Lower leg skin (tissue), 4 donors: ENCODE measurements at regions not wholly inside any gene's neighbourhood (a gene's known extent, or its start where the extent isn't known, plus 50 kb on each side); places are given as distances from the start of the nearest gene placed in this dataset.
A peak's percentile ranks its signal among the peaks of the same experiment; 100 is the strongest.

Experiments used
- DNase-seq, 2 donors: peaks; one replicate each; pipeline ENCODE4 v3.0.0-alpha.2; 2019; ENCODE audit warnings: low spot score in 2 of 2
- H3K4me3 ChIP-seq: fragments of 200-600 bp; sonication (generic); 2 replicates; pipeline ENCODE4 v1.5.1; 2017; ENCODE audit warnings: mild to moderate bottlenecking, low read depth; ENCODE audit not compliant: poor library complexity, severe bottlenecking
- POLR2A ChIP-seq, 2 donors: fragments of 450-650 bp; IDR thresholded peaks; one replicate each; pipeline ENCODE4 v1.6.1; 2016 to 2017; ENCODE audit warnings: antibody characterized with exemption in 2 of 2, mild to moderate bottlenecking in 1 of 2, moderate library complexity in 1 of 2
- WGBS, 2 donors: methylation state at CpG; one replicate each; pipeline ENCODE4 v1.1.5; 2018; 5-methylcytosine and 5-hydroxymethylcytosine counted together
- intact Hi-C: fragments of 100-400 bp; cut with DNase I; formaldehyde crosslinking; loops from one replicate; pipeline ENCODE4 v1.15.0; 2023; ENCODE audit warnings: low total_unique reads
- TF ChIP-seq, protein P1 (sequence below), 3 donors: fragments of 450-650 bp; IDR thresholded peaks; one replicate each; pipeline ENCODE4 v1.5.1; 2016; ENCODE audit warnings: antibody characterized with exemption in 3 of 3, mild to moderate bottlenecking in 3 of 3, moderate library complexity in 2 of 3

DNA sequence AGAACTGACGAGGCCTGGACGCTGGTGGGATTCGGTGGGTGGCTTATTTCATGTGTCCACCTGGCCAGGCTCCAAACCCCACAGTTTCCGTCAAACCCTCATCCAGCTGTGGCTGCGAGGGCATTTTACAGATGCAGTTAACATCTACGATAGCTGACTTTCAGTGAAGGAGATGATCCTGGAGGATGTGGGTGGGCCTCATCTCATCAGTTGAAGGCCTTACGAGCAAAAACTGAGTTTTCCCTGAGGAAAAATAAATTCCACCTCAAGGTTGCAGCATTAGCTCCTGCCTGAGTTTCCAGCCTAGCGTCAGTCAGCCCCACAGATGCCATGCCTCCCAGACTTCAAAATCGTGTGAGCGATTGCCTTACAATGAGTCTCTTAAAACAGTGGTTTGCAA lies 111.1 kb upstream of the PEG3 start:
- 84 to 92% methylated on average over 10 of the region's 10 CpGs for WGBS, 2 donors
- intact Hi-C loops: no loop called here
- TF ChIP-seq, protein P1, sequence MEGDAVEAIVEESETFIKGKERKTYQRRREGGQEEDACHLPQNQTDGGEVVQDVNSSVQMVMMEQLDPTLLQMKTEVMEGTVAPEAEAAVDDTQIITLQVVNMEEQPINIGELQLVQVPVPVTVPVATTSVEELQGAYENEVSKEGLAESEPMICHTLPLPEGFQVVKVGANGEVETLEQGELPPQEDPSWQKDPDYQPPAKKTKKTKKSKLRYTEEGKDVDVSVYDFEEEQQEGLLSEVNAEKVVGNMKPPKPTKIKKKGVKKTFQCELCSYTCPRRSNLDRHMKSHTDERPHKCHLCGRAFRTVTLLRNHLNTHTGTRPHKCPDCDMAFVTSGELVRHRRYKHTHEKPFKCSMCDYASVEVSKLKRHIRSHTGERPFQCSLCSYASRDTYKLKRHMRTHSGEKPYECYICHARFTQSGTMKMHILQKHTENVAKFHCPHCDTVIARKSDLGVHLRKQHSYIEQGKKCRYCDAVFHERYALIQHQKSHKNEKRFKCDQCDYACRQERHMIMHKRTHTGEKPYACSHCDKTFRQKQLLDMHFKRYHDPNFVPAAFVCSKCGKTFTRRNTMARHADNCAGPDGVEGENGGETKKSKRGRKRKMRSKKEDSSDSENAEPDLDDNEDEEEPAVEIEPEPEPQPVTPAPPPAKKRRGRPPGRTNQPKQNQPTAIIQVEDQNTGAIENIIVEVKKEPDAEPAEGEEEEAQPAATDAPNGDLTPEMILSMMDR (IDR thresholded peaks at IDR 0.05): no peak
- no peak for TF ChIP-seq POLR2A (IDR thresholded peaks at IDR 0.05)
- H3K4me3 ChIP-seq: no peak overlapping the region
- no peak for DNase-seq

GRCh38 chr19:56953470-56953869 lies 112.9 kb upstream of the PEG3 start:
- WGBS, 2 donors: 64 to 67% methylated on average over 5 of the region's 5 CpGs
- no peak for DNase-seq
- H3K4me3 ChIP-seq: no peak overlapping the region
- TF ChIP-seq, protein P1 (IDR thresholded peaks at IDR 0.05): no peak
- TF ChIP-seq POLR2A (IDR thresholded peaks at IDR 0.05): no peak
- intact Hi-C loops: no loop called here

GRCh38 chr19:56955637-56956216 lies 115.2 kb upstream of the PEG3 start:
- WGBS, 2 donors: 70% methylated on average over 15 of the region's 15 CpGs

GRCh38 chr19:56956503-56957226 lies 116.1 kb upstream of the PEG3 start:
- TF ChIP-seq, protein P1 (IDR thresholded peaks at IDR 0.05): no peak
- no peak for TF ChIP-seq POLR2A (IDR thresholded peaks at IDR 0.05)
- WGBS, 2 donors: 60 to 61% methylated on average over 14 of the region's 14 CpGs
- intact Hi-C loops: no loop called here
- no peak for DNase-seq
- no peak overlapping the region for H3K4me3 ChIP-seq

More at GRCh38 chr19:56955637-56956216, 115.2 kb upstream of the PEG3 start:
- no peak for DNase-seq
- intact Hi-C loops: no loop called here
- TF ChIP-seq, protein P1 (IDR thresholded peaks at IDR 0.05): peak in 1 of 3 donors; percentile 96
- TF ChIP-seq POLR2A (IDR thresholded peaks at IDR 0.05): no peak
- H3K4me3 ChIP-seq: no peak overlapping the region

- intact Hi-C loops: no loop called here
- TF ChIP-seq, protein P1 (IDR thresholded peaks at IDR 0.05): no peak
- TF ChIP-seq POLR2A (IDR thresholded peaks at IDR 0.05): no peak
- 22 to 30% methylated on average over 4 of the region's 4 CpGs for WGBS, 2 donors
- DNase-seq: no peak
- H3K4me3 ChIP-seq: no peak overlapping the region
Measured at GRCh38 chr19:56959205-56959604, 118.7 kb upstream of the PEG3 start.
